ENCODE measurements at regions not wholly inside any gene's neighbourhood (a gene's known extent, or its start where the extent isn't known, plus 50 kb on each side); places are given as distances from the start of the nearest gene placed in this dataset.

- Histone ChIP-seq H3K9me3 (no peaks in the 10 kb centered on the region), H3K4me3 (no peak overlapping the region), H3K36me3 (no peaks in the 10 kb centered on the region), H3K27ac (no peak overlapping the region), H3K4me1 (no peaks in the 10 kb centered on the region), H3K27me3 (no peaks in the 10 kb centered on the region)
- no peak for DNase-seq (ENCODE audit: extremely low spot score in 2 of 2)
- intact Hi-C loops (cut with DNase I), result no loop called here
- TF ChIP-seq POLR2AphosphoS5 (IDR thresholded peaks at IDR 0.05; ENCODE audit: insufficient read depth in 1 of 2, low read depth in 1 of 2) (no peak), POLR2A (IDR thresholded peaks at IDR 0.05) (no peak), CTCF (IDR thresholded peaks at IDR 0.05) (no peak)
Observed at GRCh38 chr5:115461093-115461492, 83.5 kb downstream of the FEM1C start.

- Histone ChIP-seq H3K9me3 (no peaks in the 10 kb centered on the region), H3K4me3 (no peak overlapping the region), H3K27ac (no peak overlapping the region), H3K36me3 (no peaks in the 10 kb centered on the region), H3K27me3 (no peaks in the 10 kb centered on the region), H3K4me1 (peaks cover 4% of the 10 kb centered on the region)
- intact Hi-C loops (cut with DNase I), result no loop called here
- no peak for DNase-seq (ENCODE audit: extremely low spot score in 2 of 2)
- TF ChIP-seq POLR2AphosphoS5 (IDR thresholded peaks at IDR 0.05; ENCODE audit: insufficient read depth in 1 of 2, low read depth in 1 of 2) (peak in 1 of 2 donors; percentile 48), POLR2A (IDR thresholded peaks at IDR 0.05) (no peak)
Observed at GRCh38 chr5:115460472-115460871, 84.1 kb downstream of the FEM1C start.

DNA sequence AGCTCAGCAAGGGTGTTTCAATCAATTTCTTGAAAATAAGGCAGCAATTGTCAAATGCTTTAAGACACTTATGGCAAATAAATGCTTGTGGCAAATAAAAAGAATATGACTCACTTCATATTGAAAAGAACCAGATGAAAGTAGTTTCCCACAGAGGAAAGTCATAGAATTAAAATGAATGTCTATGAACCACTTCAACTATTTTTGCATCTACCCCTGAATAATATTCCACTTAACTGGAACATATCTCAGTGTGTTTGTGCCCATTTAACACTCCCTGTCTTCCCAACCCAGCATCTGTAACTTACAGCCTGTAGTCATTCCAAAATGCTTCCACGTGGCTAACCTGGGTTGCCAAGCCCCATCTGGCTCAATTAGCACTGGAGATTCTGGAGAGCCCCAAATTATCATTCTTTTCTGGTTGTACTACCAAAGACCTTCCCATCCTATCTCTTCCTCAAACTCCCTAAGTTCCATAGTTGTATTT is 84.7 kb downstream of the FEM1C start:
- H3K36me3 ChIP-seq, result no peaks in the 10 kb centered on the region
- H3K27me3 ChIP-seq, result no peaks in the 10 kb centered on the region
- no peak for DNase-seq (ENCODE audit: extremely low spot score in 2 of 2)
- TF ChIP-seq POLR2AphosphoS5 (IDR thresholded peaks at IDR 0.05; ENCODE audit: insufficient read depth in 1 of 2, low read depth in 1 of 2), result no peak
- no peak for TF ChIP-seq POLR2A (IDR thresholded peaks at IDR 0.05)
- no peak for TF ChIP-seq CTCF (IDR thresholded peaks at IDR 0.05)
- H3K4me1 ChIP-seq, result peaks cover 10% of the 10 kb centered on the region
- no peak overlapping the region for H3K27ac ChIP-seq
- H3K4me3 ChIP-seq, result no peak overlapping the region
- no peaks in the 10 kb centered on the region for H3K9me3 ChIP-seq
- intact Hi-C loops (cut with DNase I), result no loop called here

DNA sequence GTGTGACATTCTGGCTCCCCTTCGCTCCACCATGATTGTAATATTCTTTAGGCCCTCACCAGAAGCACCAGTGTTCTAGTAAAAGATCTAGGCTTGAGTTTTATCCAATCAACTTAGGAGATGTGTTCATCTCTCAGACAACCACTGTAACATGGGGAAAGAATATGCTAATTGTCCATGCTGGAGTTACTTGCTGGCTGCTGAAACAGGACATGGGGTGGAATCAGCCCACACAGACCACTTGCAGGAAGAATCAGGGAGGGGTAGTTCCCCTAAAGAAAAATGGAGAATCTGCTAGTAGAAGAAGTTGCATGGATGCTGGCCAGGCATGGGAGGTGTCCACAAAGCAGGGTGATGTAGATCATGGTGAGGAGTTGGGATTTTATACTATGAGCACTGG is 86.2 kb downstream of the FEM1C start:
- no peak for DNase-seq (ENCODE audit: extremely low spot score in 2 of 2)
- Histone ChIP-seq H3K9me3 (no peaks in the 10 kb centered on the region), H3K4me3 (no peak overlapping the region), H3K4me1 (peaks cover 15% of the 10 kb centered on the region), H3K36me3 (no peaks in the 10 kb centered on the region), H3K27ac (no peak overlapping the region), H3K27me3 (no peaks in the 10 kb centered on the region)
- intact Hi-C loops (cut with DNase I), result no loop called here
- no peak for TF ChIP-seq POLR2AphosphoS5 (IDR thresholded peaks at IDR 0.05; ENCODE audit: insufficient read depth in 1 of 2, low read depth in 1 of 2)
- no peak for TF ChIP-seq CTCF (IDR thresholded peaks at IDR 0.05)
- TF ChIP-seq POLR2A (IDR thresholded peaks at IDR 0.05), result no peak

DNA sequence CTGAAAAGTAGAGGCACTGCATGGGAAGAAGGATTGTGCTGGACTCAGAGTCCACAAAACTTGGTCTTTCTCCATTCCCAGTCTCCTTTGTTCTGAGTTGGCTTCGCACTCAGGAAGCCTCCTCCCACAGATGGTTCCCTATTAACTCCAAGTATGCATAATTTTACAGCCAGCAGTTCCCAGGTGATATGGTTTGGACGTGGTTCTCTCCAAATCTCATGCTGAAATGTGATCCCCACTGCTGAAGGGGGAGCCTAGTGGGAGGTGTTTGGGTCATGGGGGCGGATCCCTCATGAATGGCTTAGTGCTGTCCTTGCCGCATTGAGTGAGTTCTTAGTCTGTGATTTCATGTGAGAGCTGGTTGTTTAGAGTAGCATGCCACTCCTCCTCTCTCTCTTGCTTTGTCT is 86.6 kb downstream of the FEM1C start:
- intact Hi-C loops (cut with DNase I), result no loop called here
- H3K27me3 ChIP-seq, result no peaks in the 10 kb centered on the region
- no peak for TF ChIP-seq CTCF (IDR thresholded peaks at IDR 0.05)
- TF ChIP-seq POLR2AphosphoS5 (IDR thresholded peaks at IDR 0.05; ENCODE audit: insufficient read depth in 1 of 2, low read depth in 1 of 2), result no peak
- H3K36me3 ChIP-seq, result no peaks in the 10 kb centered on the region
- H3K9me3 ChIP-seq, result no peaks in the 10 kb centered on the region
- H3K27ac ChIP-seq, result no peak overlapping the region
- no peak for DNase-seq (ENCODE audit: extremely low spot score in 2 of 2)
- H3K4me1 ChIP-seq, result peaks cover 15% of the 10 kb centered on the region
- H3K4me3 ChIP-seq, result no peak overlapping the region

All from vagina (tissue), 2 donors.